Ishikawa (cell line): ENCODE measurements at regions not wholly inside any gene's neighbourhood (a gene's known extent, or its start where the extent isn't known, plus 50 kb on each side); places are given as distances from the start of the nearest gene placed in this dataset.

Experiments used
- CREB1 ChIP-seq: IDR thresholded peaks from 2 replicates; pipeline ENCODE4 v1.6.1; 2012; ENCODE audit warnings: low read depth
- FOXM1 ChIP-seq: IDR thresholded peaks from 2 replicates; pipeline ENCODE4 v1.6.1; 2012; ENCODE audit warnings: low read depth, borderline replicate concordance
- TAF1 ChIP-seq: IDR thresholded peaks from 2 replicates; pipeline ENCODE4 v1.6.1; 2012; ENCODE audit warnings: low read depth, mild to moderate bottlenecking

- no peak for TF ChIP-seq FOXM1
- no peak for TF ChIP-seq CREB1
- no peak for TF ChIP-seq TAF1
Measured at GRCh38 chr5:101429241-101429640, 526.2 kb upstream of the ST8SIA4 start.
